Breast epithelium (tissue), 4 donors: ENCODE measurements at regions not wholly inside any gene's neighbourhood (a gene's known extent, or its start where the extent isn't known, plus 50 kb on each side); places are given as distances from the start of the nearest gene placed in this dataset.

Source experiments
- DNase-seq, 2 donors: peaks; one replicate each; pipeline ENCODE4 v3.0.0-alpha.2; 2019; ENCODE audit warnings: low spot score in 2 of 2
- H3K27ac ChIP-seq, 2 donors: fragments of 200-600 bp; sonication (generic) in 1 of 2; one replicate each; pipeline ENCODE4 v1.5.1; 2016 to 2019; ENCODE audit warnings: mild to moderate bottlenecking in 1 of 2
- H3K27me3 ChIP-seq, 2 donors: fragments of 200-600 bp; sonication (generic) in 1 of 2; one replicate each; pipeline versions ENCODE4 v1.5.1 to v1.6.0; 2017 to 2019; ENCODE audit warnings: control low read depth in 1 of 2, mild to moderate bottlenecking in 1 of 2
- H3K36me3 ChIP-seq: fragments of 200-600 bp; one replicate; pipeline ENCODE4 v1.5.1; 2019
- H3K4me1 ChIP-seq, 2 donors: fragments of 200-600 bp; sonication (generic); one replicate each; pipeline ENCODE4 v1.5.1; 2016 to 2019; ENCODE audit warnings: control low read depth in 1 of 2
- H3K4me3 ChIP-seq, 3 donors: fragments of 200-600 bp; sonication (generic); 1 replicate in 2 of 3; 2 replicates in 1 of 3; pipeline ENCODE4 v1.5.1; 2016 to 2019; ENCODE audit warnings: mild to moderate bottlenecking in 3 of 3, moderate library complexity in 2 of 3
- H3K9me3 ChIP-seq, 2 donors: fragments of 200-600 bp; sonication (generic) in 1 of 2; one replicate each; pipeline ENCODE4 v1.5.1; 2016 to 2019; ENCODE audit warnings: control low read depth in 1 of 2
- CTCF ChIP-seq, 3 donors: fragments of 450-650 bp; IDR thresholded peaks; one replicate each; pipeline ENCODE4 v1.5.1; 2016 to 2017; ENCODE audit warnings: antibody characterized with exemption in 3 of 3, mild to moderate bottlenecking in 3 of 3, moderate library complexity in 3 of 3
- POLR2A ChIP-seq: fragments of 450-650 bp; IDR thresholded peaks from one replicate; pipeline ENCODE4 v1.6.1; 2016; ENCODE audit warnings: antibody characterized with exemption, mild to moderate bottlenecking, moderate library complexity
- POLR2AphosphoS5 ChIP-seq, 3 donors: sonication (generic); formaldehyde crosslinking; IDR thresholded peaks; one replicate each; pipeline ENCODE4 v1.6.1; 2017; ENCODE audit warnings: antibody characterized with exemption in 3 of 3
- intact Hi-C: fragments of 100-400 bp; cut with DNase I; formaldehyde crosslinking; loops from one replicate; pipeline ENCODE4 v1.15.1; 2023; ENCODE audit warnings: low total_unique reads

- Histone ChIP-seq H3K4me3 (no peak overlapping the region), H3K36me3 (no peaks in the 10 kb centered on the region), H3K27me3 (no peaks in the 10 kb centered on the region), H3K9me3 (no peaks in the 10 kb centered on the region), H3K27ac (no peak overlapping the region), H3K4me1 (no peaks in the 10 kb centered on the region)
- no peak for DNase-seq
- TF ChIP-seq CTCF (IDR thresholded peaks at IDR 0.05) (no peak), POLR2AphosphoS5 (IDR thresholded peaks at IDR 0.05) (no peak), POLR2A (no peak)
- intact Hi-C loops = no loop called here
These were observed 491.9 kb upstream of the ROBO1 start for GRCh38 chr3:80259736-80260135.

GRCh38 chr3:80252113-80252512, 484.3 kb upstream of the ROBO1 start:
- no peak for TF ChIP-seq CTCF (IDR thresholded peaks at IDR 0.05)
- TF ChIP-seq POLR2A = no peak
- no peak for TF ChIP-seq POLR2AphosphoS5 (IDR thresholded peaks at IDR 0.05)
- no peaks in the 10 kb centered on the region for H3K27me3 ChIP-seq
- intact Hi-C loops = no loop called here
- no peaks in the 10 kb centered on the region for H3K4me1 ChIP-seq
- H3K36me3 ChIP-seq = no peaks in the 10 kb centered on the region
- peaks cover 0 to 3% of the 10 kb centered on the region in 2 donors for H3K9me3 ChIP-seq
- no peak overlapping the region for H3K27ac ChIP-seq
- no peak for DNase-seq
- H3K4me3 ChIP-seq = no peak overlapping the region

GRCh38 chr3:80247766-80248165, 480.0 kb upstream of the ROBO1 start:
- Histone ChIP-seq H3K9me3 (peaks cover 0 to 3% of the 10 kb centered on the region in 2 donors), H3K36me3 (no peaks in the 10 kb centered on the region), H3K4me1 (no peaks in the 10 kb centered on the region), H3K27me3 (no peaks in the 10 kb centered on the region), H3K4me3 (no peak overlapping the region), H3K27ac (no peak overlapping the region)
- TF ChIP-seq CTCF (IDR thresholded peaks at IDR 0.05) = no peak
- no peak for TF ChIP-seq POLR2AphosphoS5 (IDR thresholded peaks at IDR 0.05)
- no peak for TF ChIP-seq POLR2A
- intact Hi-C loops = no loop called here
- DNase-seq = no peak

DNA sequence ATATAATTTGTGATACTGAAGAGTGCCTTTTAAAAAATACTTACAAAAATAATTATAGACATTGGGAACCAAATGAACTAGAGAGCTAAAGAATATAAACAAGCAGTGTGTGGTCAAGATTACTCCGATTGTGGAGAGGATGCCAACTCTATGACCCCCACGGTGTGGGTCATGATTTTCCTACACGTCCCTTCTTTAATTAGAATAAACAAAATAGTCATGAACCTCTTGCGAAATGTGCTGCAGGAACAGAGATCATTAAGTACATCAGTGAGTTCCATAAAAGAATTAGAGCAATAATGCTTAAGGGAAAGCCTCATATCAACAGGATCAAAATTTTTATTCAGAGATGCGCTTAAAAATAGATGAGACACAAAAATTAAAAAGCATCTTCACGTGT, 476.6 kb upstream of the ROBO1 start:
- no peak for TF ChIP-seq CTCF (IDR thresholded peaks at IDR 0.05)
- TF ChIP-seq POLR2A = no peak
- TF ChIP-seq POLR2AphosphoS5 (IDR thresholded peaks at IDR 0.05) = no peak
- H3K27me3 ChIP-seq = no peaks in the 10 kb centered on the region
- no peaks in the 10 kb centered on the region for H3K9me3 ChIP-seq

GRCh38 chr3:80241791-80242190, 474.0 kb upstream of the ROBO1 start:
- H3K27ac ChIP-seq = no peak overlapping the region
- no peaks in the 10 kb centered on the region for H3K36me3 ChIP-seq
- H3K4me3 ChIP-seq = no peak overlapping the region
- H3K9me3 ChIP-seq = no peaks in the 10 kb centered on the region
- no peaks in the 10 kb centered on the region for H3K27me3 ChIP-seq
- H3K4me1 ChIP-seq = no peaks in the 10 kb centered on the region
- TF ChIP-seq POLR2A (no peak), CTCF (IDR thresholded peaks at IDR 0.05) (no peak), POLR2AphosphoS5 (IDR thresholded peaks at IDR 0.05) (no peak)
- DNase-seq = no peak
- intact Hi-C loops = no loop called here

More for the DNA sequence above, 476.6 kb upstream of the ROBO1 start:
- Histone ChIP-seq H3K36me3 (no peaks in the 10 kb centered on the region), H3K4me1 (no peaks in the 10 kb centered on the region), H3K4me3 (no peak overlapping the region), H3K27ac (no peak overlapping the region)
- no peak for DNase-seq
- intact Hi-C loops = no loop called here
